ENCODE measurements at regions not wholly inside any gene's neighbourhood (a gene's known extent, or its start where the extent isn't known, plus 50 kb on each side); places are given as distances from the start of the nearest gene placed in this dataset.

- no peak for DNase-seq (ENCODE audit: low spot score)
Observed at GRCh38 chr4:130183766-130184165, 1087.8 kb downstream of the C4orf33 start.

DNA sequence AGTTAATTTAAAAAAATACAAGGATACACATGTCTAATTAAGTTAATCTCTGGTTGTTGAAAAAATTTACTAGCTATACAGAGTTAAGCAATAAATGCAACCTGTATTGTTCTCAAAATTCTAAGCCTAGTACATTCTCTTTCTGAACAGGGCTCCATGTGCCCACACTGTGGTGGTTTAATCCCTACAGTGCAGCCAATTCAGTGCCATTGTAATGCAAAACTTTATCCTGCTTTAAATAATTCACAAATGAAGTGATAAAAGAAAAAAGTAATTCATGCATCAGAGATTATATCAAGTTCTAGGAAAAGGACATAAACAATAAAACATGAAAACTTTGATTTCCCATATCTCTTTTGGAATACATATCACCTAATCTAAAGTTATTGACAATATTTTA is 1089.2 kb downstream of the C4orf33 start:
- no peak for DNase-seq (ENCODE audit: low spot score)

GRCh38 chr4:130186931-130187330 is 1091.0 kb downstream of the C4orf33 start:
- DNase-seq (ENCODE audit: low spot score): no peak

GRCh38 chr4:130187587-130187986 is 1091.6 kb downstream of the C4orf33 start:
- no peak for DNase-seq (ENCODE audit: low spot score)

GRCh38 chr4:130192787-130193186 is 1096.8 kb downstream of the C4orf33 start:
- DNase-seq (ENCODE audit: low spot score): no peak

DNA sequence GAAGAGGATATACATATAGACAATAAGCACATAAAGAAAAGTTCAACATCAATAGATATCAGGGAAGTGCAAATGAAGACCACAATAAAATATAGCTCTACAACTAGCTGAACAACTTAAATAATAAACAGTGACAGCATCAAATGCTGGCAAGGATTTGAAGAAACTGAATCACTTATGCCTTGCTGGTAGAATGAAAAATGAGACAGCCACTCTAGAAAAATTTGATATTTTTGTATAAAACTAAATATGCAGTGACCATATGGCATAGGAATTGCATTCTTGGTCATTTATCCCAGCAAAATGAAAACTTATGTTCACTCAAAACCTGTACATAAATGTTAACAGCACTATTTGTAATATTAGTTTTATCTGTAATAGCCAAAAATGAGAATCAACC is 1102.0 kb downstream of the C4orf33 start:
- DNase-seq (ENCODE audit: low spot score): no peak

DNA sequence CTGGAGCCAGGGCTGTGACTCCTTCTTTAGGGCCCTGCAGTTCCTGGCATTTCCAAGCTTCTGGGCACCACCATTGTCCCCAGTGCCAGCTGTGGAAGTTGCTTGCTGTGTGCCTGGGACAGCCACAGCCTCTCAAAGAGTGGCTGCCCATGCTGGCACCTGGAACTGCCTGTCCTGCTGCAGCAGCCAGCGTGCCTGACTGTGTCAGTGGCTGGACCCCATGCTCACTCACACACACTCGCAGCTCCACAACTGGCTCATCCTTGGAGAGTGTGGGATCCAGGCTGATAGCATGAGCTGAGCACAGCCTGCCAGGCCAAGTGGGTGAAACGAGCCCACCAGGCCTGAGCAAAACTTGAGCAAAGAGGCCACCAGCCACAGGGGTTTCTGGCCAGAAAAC is 1107.6 kb downstream of the C4orf33 start:
- DNase-seq (ENCODE audit: low spot score): no peak

GRCh38 chr4:130210864-130211263 is 1114.9 kb downstream of the C4orf33 start:
- DNase-seq (ENCODE audit: low spot score): no peak

- DNase-seq (ENCODE audit: low spot score): no peak
Observed at GRCh38 chr4:130214268-130214667, 1118.3 kb downstream of the C4orf33 start.

DNA sequence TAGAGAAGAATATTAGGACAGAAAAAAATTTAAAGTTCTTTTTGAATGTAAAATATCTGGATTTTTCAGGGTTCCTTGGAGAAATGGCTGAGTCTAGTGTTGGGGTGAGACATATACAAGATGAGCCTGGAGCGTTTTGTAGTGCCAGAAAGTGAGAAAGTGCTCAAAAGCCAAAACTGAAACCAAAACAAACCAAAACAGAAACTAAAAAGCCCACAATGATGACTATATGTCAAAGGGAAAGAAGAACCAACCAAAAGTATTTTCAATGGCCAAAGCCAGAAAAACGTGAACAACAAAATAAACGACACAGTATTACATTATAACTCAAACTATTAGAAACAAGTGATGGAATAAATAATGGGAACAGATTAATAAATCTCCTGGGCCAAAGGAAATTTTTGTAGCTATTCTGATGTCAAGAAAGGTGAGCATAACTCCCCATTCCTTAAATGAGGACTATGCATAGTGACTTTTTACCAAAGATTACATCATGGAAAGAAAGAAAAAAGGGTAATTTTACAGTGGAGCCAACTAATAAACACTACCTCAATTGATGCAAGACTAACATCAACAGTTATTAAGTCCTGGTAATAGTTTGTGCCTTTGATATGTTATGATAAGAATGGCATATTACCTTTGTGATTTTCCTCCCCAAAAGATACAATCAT is 1137.6 kb downstream of the C4orf33 start:
- no peak for DNase-seq (ENCODE audit: low spot score)

- DNase-seq (ENCODE audit: low spot score): no peak
Observed at GRCh38 chr4:130238121-130238520, 1142.2 kb downstream of the C4orf33 start.

GRCh38 chr4:130249002-130249401 is 1153.0 kb downstream of the C4orf33 start:
- DNase-seq (ENCODE audit: low spot score): no peak

GRCh38 chr4:130257271-130257670 is 1161.3 kb downstream of the C4orf33 start:
- no peak for DNase-seq (ENCODE audit: low spot score)

GRCh38 chr4:130266814-130267213 is 1170.9 kb downstream of the C4orf33 start:
- no peak for DNase-seq (ENCODE audit: low spot score)

GRCh38 chr4:130288576-130288975 is 1192.6 kb downstream of the C4orf33 start:
- no peak for DNase-seq (ENCODE audit: low spot score)

DNA sequence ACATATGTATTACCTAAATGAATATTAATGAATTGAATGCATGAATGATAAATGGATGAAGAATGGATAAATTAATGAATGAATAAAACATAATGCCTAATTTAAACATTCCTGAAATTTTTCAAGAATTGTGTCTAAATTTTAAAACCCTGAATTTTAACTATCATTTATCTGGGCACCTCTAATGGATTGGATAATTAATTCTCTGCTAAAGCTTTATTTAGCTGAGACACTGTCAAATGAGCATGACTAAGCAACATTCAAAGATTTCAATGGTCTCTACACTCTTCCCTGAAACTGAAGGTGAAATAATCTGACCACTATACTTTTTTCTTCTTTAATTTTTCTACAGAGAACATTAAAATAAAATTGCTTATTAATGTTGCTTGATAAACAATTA is 1197.7 kb downstream of the C4orf33 start:
- no peak for DNase-seq (ENCODE audit: low spot score)

- DNase-seq (ENCODE audit: low spot score): no peak
Observed at GRCh38 chr4:130296448-130296847, 1200.5 kb downstream of the C4orf33 start.

DNA sequence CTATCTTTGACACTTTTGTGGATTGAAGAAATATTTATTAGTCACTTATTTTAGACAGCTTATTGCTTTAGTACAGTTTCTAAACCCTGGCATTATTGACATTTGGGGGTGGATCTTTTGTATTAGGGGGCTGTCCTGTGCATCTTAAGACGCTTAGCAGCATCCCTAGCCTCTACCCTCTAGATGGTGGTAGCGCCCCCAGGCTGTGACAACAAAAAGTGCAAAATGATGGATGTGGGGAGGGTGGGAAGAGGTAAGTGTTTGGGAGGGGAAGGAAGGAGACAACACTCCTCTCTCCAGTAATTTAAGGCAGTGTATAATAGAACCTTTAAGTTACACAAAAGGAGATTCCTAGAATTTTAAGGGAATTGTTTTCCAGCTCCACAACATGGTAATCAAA is 1210.6 kb downstream of the C4orf33 start:
- DNase-seq (ENCODE audit: low spot score): no peak

GRCh38 chr4:130309221-130309620 is 1213.3 kb downstream of the C4orf33 start:
- no peak for DNase-seq (ENCODE audit: low spot score)

DNA sequence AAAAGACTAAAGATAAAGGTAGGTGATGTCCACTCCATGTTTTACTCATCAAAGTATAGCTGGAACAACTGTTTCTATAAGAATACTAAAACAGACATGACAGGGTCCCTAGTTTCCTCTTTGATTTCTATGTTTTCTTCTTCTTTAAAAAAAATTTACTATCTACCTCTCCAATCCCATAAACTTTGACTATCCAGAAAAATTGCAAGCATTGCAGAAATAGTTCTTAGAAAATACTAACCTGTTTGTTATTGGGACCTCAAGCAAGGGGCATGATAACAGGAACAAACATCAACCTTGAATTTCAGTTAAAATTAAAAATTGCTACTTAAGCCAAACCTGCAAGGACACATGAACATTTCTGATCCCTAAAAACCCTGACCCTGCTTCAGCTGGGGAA is 1226.5 kb downstream of the C4orf33 start:
- DNase-seq (ENCODE audit: low spot score): no peak

GRCh38 chr4:130329036-130329435 is 1233.1 kb downstream of the C4orf33 start:
- no peak for DNase-seq (ENCODE audit: low spot score)

GRCh38 chr4:130333241-130333759 is 1237.3 kb downstream of the C4orf33 start:
- DNase-seq (ENCODE audit: low spot score): no peak

DNA sequence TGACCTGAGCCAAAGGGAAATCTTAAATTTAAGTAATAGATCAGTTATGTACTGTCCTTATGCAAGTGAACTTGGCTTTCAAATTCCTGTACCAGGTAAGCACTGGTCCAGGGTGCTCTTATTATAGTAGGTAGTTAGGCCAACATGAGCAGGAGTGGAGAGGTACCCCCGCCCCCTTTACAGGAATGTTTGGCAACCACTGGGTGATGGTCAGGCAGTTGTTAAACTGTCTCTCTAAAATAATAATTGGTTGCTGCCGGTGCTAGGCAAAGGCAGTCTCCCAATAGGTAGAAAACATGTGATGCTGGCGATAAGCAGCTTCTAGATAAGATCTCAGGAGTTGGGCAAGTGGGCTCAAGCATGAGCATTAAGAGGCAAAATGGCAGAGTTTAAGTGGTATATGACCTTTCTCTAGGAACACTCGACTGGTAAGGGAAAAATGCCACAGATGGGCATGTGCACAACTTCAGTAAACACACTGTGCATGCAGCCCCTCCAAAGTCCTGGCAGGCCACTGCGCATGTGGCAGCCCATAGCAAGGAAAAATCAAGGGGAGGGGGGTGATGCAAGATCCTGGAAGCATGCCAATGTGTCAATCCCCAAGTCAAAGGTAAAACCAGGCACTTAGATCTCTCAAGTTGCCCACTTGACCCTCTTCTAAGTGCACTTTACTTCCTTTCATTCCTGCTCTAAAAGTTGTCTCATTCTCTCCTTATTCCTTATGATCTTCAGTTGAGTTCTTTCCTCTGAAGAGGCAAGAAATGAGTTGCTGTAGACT is 1239.7 kb downstream of the C4orf33 start:
- DNase-seq (ENCODE audit: low spot score): no peak

Measured in HuH-7 (cell line).